ENCODE measurements at regions not wholly inside any gene's neighbourhood (a gene's known extent, or its start where the extent isn't known, plus 50 kb on each side); places are given as distances from the start of the nearest gene placed in this dataset.
"Not testable (repeated sequence)": the region's sequence is repeated elsewhere in the genome, so short reads cannot be mapped to it uniquely, and the experiment has no call there.

DNA sequence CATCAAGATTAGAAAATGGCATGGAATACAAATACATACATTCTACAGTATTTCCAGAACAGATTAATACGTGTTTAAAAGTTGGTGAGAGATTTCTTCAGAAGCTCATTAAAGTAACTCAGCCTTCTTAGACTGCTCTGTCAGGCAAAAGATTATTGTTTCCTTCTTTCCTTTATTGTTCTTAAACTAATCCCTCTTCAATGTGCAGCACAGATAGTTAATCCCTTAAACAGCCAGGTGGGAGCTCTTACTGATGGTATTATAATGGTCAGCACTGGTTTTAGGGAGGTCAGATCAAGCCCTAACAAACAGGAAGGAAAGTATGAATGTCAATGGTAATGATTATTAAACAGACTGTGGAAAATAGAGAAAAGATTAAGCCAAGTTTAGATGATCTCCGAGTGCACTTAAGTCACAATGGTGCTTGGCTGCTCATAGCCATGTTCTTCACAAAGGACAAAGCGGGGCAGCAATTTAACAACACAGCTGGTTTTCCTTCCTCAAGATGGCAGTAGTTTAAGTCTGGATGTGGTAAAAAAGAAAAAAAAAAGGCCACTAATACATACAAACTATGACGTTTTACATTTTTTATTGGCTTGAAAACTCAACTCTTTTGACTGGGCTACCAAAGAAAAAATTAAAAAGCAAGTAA, 992.6 kb downstream of the PCDH9 start:
- DNase-seq, result no peak

DNA sequence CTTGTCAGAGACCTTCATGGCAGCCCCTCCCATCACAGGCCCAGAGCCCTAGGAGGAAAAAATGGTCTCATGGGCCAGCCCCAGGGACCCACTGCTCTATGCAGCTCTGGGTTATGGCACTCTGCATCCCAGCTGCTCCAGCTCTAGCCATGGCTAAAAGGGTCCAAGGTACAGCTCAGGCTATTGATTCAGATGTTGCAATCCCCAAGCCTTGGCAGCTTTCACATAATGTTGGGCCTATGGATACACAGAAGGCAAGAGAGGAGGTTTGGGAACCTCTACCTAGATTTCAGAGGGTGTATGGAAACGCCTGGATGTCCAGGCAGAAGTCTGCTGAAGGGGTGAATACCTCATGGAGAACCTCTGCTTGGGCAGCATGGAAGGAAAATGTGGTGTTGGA, 996.0 kb downstream of the PCDH9 start:
- no peak for DNase-seq

DNA sequence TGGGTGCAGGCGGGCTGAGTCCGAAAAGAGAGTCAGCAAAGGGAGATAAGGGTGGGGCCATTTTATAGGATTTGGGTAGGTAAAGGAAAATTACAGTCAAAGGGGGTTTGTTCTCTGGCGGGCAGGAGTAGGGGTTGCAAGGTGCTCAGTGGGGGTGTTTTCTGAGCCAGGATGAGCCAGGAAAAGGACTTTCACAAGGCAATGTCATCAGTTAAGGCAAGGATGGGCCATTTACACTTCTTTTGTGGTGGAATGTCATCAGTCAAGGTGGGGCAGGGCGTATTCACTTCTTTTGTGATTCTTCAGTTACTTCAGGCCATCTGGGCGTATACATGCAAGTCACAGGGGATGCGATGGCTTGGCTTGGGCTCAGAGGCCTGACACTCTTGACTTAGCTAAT, 998.2 kb downstream of the PCDH9 start:
- DNase-seq, result not testable (repeated sequence)

DNA sequence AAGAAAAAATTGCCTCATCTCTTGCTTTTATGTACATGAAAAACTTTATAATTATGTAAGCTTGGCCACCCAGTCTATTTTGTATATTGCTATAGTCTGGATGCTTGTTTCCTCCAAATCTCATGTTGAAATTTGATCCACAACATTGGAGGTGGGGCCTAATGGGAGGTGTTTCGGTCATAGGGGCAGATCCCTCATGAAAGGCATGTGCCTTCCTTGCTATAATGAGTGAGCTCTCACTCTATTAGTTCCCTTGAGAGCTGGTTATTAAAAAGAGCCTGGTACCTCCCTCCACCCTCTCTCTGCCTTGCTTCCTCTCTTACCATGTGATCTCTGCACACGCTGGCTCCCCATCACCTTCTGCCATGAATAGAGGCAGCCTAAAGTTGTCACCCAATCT, 1005.1 kb downstream of the PCDH9 start:
- DNase-seq, result no peak

DNA sequence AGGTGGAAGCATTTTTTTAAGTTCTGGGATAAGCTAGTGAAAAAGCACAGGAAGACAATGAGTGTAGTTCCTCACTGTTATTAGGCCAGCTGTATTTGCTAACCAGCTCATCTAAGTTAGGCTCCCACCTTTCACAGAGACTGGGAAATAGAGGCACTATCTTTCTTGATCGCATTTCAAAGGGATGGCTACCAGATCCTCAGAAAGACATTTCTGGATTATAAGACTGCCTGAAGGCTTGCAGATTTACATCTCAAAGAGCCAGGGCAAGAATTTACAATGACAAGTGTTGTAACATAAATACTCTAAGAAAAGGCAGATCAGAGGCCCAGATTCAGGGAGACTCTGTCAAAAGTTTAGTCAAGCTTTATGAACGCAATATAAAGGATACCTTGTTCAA, 1005.5 kb downstream of the PCDH9 start:
- no peak for DNase-seq

DNA sequence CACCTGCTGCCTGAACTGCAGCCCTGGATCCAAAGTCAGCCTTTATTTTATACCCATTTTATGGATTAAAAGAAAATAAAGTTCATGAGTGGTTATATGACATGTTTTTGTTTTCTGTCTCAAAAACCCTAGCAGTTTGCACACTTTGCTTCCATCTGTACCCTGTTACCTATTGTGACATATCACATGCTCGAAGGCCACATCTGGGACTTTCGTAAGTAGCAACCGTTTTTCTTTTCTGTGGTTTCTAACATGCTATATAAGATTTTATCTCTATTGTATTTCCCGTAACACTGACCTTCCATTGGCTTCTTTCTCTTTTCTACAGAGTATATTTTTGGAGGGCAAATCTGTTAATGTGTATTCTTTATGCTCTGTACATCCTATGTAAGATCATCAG, 1007.2 kb downstream of the PCDH9 start:
- DNase-seq, result no peak

DNA sequence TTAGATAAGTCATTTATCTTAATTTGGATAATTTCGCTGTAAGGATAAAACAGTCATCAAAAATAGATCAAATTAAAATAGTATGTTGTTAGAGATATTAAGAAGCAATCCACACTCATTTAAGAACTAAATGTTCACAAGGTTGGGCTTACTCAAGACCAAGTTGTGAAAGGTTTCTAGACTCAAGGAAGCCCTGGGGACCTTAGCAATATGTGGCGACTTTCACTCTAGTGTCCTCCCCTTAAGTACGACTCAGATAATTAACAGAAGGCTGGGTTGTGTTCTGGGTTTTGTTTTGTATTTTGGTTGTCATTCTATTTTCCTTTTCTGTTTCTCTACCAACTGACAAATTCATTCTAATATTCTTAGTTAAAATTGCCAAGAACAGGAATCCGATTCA, 1008.0 kb downstream of the PCDH9 start:
- no peak for DNase-seq

DNA sequence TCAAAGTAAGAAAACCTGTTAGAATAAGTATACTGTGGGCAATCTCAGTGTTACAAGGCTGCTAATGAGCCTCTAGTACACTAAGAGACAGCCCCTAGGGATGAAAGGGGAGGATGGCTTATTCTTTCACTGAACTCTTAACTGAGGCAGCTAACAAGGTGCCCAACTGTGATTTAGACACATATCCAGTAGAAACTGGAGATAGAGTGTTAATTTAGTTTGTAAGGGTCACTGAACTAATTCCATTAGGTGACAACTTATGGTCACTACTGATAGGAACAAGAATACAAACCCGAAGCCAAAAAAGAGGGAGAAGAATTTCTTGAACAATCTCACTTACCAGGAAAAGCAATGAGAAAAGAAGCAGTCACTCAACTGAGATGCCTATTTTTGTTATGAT, 1010.6 kb downstream of the PCDH9 start:
- DNase-seq, result no peak

DNA sequence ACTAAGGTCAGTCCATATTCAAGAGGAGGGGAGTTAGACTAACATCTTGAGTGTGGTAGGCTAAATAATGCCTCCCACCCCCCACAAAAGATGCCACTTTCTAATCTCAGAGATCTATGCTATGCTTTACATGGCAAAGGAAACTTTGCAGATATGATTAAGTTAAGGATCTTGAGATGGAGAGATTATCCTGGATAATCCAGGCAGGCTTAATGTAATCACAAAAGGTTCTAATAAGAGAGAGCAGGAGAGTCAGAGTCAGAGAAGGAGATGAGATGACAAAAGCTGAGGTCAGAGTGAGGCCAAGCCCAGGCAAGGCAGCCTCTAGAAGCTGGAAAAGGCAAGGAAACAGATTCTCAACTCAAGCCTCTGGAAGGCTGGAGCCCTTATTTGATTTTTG, 1011.6 kb downstream of the PCDH9 start:
- no peak for DNase-seq

DNA sequence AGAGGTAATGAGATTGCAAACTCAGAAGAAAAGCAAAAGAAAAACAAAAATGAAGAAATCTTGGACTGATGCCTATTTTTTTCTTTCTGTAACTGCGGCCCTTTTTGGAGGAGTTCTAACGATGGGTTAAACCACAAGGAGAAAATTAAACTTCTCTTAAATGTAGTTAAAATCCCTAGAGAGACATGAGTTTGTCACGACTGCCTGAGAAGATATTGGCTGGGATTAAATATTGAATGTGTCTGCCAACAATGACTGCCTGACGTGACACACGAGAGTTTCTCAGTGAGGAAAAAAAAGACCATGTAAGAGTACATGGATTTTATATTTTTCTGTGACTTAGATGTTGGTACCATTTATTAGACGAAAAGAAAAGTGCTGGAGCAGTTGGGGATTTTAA, 1013.4 kb downstream of the PCDH9 start:
- no peak for DNase-seq

DNA sequence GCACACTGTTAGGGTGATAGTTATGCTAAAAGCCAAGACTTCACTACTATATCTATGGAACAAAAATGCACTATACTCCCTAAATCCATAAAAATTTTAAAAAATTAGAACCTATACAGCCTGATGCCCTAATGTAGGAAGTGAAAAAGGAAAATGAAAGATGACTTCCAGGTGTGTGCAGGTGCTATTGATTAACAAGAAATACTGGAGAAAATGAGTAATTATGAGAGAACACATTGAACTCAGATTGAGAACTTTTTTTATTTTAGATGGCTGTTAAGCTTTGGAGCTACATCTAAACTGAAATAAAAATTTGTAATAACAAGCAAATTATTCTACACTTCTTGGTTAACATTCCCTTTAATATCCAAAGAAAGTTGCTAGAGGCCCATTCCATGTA, 1015.7 kb downstream of the PCDH9 start:
- DNase-seq, result no peak

DNA sequence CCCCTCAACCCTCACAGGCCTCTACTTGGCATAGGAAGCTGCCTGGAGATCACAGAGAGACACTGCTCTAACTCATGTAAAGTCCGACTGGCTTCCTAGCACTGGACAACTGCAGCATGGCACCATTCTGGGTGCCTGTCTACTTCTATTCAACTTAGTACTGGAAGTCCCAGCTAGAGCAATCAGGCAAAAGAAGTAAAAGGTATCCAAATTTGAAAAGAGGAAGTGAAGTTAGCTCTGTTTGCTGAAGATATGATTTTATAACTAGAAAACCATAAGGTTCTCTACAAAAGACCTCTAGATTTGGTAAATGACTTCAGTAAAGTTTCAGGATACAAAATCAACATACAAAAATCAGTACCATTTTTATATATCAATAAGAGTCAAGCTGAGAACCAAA, 1017.6 kb downstream of the PCDH9 start:
- no peak for DNase-seq

DNA sequence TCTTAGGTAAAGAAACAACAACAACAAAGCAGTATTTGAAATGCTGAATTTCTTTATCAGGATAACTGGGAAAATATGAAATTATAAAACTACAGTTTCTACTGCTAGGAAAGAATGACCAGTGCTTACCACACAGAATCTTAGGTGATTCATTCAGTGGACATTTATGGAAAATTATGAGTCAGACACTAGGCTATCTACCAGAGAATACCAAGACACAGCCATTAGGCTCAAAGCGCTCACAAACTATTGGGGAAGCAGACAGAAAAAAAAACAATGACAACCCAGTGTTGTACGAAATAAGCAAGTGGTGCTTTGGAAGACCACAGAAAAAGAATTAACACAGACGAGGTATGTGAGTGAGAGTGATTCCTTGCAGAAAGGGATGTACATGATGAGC, 1019.5 kb downstream of the PCDH9 start:
- DNase-seq, result no peak

DNA sequence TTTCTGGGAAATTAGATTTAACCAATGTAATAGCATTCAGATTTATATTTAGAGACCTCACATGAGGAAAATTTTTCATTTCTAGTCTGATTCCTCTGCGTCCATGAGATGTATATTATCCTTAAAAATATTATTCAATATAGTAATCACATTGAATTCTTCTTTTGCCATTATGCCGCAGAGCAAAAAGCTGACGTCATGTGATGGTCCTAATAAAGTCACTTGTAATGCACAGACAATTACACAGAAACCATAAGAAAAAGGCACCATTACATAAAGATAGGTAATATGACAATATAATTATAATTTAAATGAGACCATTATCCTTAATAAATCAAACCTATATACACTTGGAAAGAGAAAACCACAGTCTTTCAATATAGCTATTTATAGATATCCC, 1021.5 kb downstream of the PCDH9 start:
- DNase-seq, result no peak

DNA sequence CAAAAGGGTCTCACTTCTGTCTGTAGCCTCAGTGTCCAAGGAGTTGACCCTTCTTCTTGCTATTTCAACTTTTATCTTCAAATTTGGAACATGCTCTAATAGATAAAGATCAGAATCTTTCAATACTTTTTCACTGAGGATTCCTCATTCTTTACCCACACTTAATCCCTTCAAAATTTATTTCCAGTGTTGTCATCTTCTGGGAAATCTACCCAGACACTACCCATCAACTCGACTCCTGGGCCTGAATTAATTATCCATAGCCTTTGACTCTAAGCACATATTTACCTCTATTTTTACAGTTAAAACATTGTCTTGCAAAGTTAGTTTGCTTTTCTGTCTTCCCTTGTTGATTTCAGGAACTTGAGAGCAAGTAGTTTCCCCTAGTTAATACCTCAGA, 1022.5 kb downstream of the PCDH9 start:
- DNase-seq, result no peak

DNA sequence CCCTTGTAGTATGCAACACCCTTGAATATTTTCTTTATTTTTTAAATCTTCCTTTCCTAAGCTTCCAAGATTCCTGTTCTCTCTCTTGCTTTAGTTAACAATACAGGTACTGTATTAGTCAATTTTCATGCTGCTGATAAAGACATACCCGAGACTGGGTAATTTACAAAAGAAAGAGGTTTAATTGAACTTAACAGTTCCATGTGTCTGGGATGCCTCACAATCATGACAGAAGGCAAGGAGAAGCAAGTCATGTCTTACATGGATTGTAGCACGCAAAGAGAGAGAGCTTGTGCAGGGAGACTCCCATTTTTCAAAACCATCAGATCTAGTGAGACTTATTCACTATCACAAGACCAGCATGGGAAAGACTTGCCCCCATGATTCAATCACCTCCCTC, 1024.3 kb downstream of the PCDH9 start:
- no peak for DNase-seq

DNA sequence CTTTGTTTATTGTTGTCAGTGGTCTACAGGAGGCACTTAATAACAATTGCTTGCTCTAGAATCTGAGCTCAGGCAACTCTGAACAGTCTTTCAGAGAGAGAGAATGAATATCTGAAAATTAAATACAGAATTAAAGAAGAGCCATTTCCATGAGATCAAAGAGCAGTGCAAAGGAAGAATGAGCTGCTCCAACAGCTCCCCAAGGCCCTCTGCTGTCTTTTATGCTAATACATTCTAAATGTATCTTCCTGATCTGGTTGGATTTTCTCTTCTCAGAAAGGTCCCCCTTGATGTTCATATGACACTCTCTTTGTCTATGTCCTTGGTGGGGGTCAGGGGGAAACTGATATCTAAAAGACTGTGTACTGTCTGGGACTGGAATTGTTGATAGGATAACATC, 1029.6 kb downstream of the PCDH9 start:
- DNase-seq, result no peak

DNA sequence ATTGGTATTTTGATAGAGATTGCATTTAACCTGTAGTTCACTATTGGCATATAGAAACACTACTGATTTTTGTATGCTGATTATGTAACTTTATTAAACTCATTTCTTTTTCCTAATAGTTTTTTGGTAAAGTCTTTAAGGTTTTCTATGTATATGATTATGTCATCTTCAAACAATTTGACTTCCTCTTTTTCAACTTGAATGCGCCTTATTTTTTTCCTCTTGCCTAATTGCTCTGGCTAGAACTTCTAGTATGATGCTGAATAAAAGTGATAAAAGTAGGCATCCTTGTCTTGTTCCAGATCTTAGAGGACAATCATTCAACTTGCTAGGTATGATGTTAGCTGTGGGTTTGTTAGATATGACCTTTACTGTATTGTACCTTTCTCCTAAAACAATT, 1034.9 kb downstream of the PCDH9 start:
- no peak for DNase-seq

DNA sequence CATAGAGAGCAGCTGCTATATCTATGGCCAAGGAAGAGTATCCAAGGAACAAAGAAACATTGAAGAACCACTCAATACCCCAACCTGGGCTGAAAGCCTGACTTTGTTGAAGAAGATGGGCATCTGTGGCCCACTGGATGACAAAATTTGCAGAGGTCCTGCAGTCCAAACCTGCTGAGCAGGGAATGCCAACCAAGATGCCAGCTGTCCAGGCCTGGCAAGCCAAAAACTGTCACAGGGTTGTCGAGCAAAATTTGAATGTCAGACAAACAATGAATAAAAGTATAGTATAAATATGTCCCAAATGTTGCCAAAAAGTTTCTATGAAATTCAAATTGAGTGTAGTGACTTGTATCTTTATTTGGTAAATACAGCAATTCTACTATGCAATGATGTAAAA, 1040.2 kb downstream of the PCDH9 start:
- DNase-seq, result no peak

DNA sequence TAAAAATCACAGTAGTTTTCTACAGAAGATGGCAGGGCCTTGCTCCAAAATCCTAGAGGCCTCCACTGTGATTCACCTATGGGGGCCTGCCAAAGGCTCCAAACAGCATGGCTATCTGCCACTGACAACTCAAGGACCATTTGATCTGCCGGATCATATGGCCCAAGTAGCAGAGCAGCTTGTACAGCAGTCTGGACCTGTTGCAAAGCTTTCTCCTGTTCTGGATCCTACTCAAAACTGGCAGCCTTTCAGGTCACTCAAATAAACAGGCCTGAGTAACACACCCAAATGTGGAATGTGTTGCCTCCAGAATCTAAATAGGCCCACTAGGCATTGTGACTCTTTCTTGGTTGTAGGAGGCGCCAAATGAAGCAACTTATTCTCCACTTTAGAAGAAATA, 1049.3 kb downstream of the PCDH9 start:
- DNase-seq, result no peak

DNA sequence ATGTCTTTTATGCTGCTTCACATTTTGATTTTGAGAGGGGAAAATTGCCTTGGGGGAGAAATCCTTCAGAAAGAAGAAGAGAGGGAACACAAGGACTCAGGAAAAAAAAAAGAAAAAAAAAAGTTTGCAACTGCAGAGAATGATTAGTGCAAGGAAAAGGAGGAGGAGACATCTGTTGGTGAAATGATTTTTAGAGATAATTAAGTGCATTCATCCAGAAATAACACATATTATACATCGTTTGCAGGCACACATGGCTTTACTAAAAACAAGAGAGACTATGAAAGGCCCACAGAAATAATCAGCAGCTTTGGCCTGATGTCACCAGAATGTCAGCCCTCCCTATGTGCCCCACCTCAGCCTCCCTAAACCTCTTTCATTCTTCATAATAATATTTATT, 1058.2 kb downstream of the PCDH9 start:
- no peak for DNase-seq

DNA sequence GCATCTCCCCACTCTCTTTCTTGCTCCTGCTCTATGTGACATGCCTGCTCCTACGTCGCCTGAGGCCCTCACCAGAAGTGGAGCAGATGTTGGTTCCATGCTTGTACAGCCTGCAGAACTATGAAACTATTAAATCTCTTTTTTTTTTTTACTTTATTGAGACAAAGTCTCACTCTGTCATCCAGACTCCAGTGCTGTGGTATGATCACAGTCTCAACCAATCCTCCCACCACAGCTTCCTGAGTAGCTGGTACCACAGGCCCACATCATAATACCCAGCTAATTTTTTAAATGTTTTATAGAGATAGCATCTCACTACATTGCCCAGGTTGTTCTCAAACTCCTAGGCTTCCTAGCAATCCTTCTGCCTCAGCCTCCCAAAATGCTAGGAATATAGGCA, 1067.7 kb downstream of the PCDH9 start:
- DNase-seq, result no peak

DNA sequence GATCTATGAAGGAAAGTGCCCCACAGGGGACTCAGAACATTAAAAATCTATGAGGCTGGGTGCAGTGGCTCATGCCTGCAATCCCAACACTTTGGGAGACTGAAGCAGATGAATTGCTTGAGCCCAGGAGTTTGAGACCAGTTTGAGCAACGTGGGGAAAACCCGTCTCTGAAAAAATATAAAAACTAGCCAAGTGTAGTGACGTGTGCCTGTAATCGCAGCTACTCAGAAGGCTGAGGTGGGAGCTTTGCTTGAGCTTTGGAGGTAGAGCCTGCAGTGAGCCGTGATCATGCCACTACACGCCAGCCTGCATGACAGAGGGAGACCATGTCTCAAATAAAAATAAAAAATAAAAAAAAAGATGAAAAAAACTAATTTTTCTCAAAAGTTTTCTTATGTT, 1070.6 kb downstream of the PCDH9 start:
- DNase-seq, result no peak

DNA sequence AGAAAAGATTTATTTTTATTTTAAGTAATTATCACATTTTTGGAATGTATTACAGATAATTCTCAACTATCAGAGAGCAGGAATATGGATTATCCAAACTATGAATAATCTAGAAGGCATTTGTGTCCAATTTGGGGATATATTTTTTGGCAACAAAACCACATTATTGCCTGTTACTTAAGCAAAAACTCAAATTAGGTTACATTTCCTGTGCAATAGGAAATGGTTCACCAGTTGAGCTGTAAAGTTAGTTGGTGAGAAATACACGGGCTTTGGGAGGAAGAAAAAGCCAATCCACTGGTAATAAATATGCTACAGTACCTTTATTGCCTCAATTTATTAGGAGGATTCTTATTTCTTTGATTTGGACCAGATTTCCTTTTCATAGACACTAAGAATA, 1075.2 kb downstream of the PCDH9 start:
- DNase-seq, result no peak

DNA sequence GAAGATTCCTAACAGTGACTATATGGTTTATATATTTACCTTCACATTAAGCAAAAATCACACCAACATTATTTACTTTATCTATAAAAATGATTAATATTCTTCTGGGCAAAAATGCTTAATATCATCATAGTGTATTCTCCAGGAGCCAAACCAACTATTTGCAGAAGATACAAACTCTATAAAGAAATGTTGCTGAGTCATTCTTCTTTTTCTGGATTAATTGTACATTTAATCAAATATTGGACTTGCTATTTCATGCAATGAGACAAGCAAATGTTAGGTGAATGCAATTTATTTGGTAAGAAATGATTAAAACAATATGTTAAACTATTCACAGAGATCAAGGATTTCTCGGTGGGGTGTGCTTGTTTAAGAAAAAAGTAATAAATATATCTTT, 1075.8 kb downstream of the PCDH9 start:
- no peak for DNase-seq

DNA sequence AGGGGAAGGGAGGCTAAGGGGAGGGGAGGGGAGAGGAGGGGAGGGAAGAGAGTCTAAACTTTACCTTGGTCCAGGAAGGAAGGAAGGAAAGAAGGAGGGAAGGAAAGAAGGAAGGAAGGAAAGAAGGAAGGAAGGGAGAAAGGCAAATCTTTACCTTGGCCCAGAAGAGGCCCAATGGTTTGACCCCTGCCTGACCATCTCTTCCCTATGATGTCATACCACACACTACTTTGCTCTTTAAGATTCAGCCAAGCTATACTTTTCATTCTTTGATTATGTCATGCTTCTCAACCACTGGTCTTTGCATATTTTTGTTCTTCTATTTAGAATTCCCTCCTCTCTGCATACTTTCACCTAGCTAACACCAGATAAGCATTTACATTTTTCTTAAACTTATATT, 1077.5 kb downstream of the PCDH9 start:
- no peak for DNase-seq

All from NCI-H1930 (cell line).